Inflammatory macrophage (primary cell): ENCODE measurements at regions not wholly inside any gene's neighbourhood (a gene's known extent, or its start where the extent isn't known, plus 50 kb on each side); places are given as distances from the start of the nearest gene placed in this dataset.
"Not testable (repeated sequence)": the region's sequence is repeated elsewhere in the genome, so short reads cannot be mapped to it uniquely, and the experiment has no call there.

Experiments used
- DNase-seq, 2 donors: peaks; one replicate each; pipeline ENCODE4 v3.0.0-alpha.2; 2020 to 2022

DNA sequence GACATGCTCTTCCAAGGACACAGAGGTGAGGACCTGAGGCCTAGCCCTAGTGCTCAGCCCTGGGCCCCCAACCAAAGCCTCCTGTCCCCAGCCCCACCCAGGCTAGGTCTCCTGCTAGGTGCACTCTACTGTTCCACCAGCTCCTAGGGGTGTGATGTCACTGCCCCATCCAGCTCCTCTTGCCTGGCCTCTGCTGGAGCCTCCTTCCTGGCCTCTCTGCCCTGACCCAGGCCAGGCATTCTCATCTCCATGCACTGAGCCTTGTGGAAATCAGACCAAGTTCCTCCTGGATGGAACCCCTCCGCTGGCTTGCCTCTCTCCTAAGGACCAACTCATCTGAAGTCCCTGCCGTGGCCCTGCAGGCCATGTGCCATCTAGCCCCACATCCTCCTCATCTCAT lies 156.8 kb downstream of the INHBB start:
- no peak for DNase-seq

DNA sequence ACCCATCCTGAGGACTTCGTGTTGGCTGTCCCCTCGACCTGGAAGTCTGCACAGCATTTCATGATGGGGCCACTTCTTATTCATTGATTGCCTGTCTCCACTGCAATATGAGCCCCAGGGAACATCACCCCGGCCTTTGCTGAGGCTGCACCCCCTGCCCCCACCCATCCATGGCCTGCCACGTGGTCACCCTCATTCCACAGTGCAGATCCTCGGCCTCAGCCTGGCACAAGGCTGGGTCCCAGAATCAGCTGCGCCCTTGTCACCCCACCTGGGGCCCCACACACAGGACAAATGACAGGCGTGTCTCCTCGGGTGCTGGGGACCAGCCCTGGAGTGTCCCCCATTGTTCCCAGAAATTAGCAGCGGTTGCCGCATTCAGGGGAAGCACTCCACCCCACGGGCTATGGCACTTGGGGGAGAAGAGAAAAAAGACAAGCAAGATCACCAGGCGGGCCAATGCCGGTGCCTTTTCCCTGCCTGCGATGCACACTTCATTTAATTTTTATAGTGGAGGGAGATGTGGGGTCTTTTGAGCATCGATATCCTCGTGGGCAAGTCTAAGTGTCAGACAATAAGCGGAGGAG lies 157.4 kb downstream of the INHBB start:
- no peak for DNase-seq

DNA sequence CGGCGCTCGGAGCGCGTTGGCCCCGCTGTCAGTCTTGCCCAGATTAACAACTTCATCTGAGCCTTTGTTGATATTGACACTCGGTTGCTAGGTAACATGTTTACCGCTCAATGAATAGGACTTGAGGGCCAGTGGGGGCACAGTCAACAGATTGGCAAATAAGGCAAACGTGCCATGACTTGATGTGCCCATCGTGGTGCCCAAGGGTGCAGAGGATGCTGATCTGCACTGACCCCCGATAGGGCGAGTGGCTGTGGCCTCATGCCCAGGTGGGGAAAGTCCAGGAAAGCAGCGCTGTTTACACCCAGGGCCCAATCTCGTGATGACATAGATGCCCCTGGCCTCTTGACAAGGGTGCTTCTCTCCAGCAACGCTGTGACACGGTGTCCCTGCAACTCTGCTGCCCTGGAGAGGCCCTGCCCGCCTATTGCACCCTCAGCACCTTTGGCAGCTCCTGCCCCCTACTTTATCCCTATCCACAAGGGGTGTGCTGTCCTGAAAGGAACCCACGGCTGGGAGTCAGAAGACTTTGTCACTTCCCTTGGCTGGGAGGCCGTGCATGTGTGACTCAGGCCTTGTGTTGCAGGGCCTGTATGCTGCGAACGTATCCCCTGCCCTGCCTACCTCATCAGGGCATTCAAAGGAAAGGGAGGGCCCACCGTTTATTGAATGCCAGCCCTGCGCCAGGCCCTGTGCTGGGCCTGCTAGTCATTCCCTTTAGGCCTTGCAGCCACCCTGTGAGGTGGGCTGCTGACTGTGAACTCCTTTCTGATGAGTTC lies 158.0 kb downstream of the INHBB start:
- peak in 1 of 2 donors; percentile 7 for DNase-seq

DNA sequence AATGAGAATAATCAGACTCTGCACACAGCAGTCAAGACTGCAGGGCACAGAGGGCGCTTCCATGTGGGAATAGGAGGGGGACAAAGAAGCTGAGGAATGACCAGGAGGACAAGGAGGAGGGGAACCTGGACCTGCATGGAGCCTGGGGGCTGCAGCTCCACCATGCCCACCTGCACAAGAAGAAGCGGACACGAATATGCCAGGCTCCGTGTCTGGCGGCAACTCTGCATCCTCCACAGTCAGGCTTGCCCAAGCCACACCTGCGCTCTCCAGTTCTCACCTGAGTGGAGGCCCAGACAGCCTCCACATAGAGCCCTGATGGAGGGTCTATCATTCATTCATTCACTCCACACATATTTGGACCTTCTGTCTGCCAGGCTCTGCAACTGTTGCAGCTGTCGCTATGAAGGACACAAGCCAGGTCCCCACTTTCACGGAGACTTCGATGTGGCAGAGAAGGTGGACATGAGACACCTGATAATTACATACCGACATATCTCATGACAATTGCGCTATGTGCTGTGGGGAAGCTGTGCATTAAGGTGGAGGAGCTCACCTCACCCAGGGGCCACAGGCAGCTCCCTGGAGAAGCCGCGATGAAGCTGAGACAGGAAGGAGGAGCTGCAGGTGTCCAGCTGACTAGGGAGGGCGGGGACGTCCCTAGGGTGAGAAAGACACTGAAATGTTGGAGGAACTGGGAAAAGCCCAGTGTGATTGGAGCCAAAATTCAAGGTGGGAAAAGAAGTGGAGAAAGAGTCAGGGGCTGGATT lies 159.2 kb downstream of the INHBB start:
- no peak for DNase-seq

DNA sequence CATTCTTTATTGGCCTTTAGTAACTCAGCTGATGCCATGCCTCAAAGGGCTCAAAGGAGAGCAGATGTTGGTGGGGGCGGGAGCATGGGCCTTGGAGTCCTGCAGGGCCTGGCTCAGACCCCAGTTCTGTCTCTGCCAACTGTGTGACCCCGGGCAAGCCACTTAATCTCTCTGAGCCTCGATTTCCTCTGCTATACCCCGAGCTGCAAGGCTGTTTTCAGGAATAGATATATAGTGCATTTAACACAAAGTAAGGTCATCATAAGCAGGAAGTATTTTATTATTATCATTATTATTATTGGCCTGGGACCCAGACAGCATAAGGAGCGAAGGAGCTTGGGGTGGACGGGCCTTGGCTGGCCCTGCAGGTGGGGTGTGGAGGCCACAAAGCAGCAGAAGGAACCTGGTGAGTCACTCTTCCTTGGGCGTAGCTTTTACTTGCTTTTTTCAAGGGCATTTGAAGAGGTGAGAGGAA lies 162.7 kb downstream of the INHBB start:
- DNase-seq: no peak

DNA sequence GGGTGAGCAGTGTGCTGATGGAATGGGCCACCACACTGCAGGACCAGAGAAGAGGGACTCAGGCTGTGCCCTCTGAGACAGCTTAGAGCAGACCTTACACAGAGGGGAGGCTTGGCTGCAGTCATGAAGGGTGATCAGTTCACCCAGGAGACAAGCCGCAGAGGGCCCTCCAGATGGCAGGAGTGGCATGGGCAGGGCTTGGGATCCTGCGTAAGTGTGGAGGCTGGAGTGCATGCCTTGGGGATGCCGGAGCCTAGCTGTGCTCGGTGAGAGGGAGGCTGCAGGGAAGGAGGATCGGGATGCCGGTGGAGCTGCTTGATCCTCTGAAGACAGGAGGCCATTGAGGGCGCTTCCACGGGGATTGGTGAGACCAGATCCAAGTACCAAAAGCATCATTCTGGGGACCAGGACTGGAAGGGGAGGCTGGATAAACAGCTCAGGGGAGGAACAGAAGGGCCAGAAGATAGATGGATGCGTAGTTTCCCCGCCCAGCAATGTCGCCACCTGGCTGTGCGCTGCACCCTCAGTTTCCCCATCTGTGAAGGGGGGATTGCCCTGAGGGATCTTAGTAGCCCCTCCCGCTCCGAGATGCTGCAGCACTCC lies 163.4 kb downstream of the INHBB start:
- DNase-seq: no peak

DNA sequence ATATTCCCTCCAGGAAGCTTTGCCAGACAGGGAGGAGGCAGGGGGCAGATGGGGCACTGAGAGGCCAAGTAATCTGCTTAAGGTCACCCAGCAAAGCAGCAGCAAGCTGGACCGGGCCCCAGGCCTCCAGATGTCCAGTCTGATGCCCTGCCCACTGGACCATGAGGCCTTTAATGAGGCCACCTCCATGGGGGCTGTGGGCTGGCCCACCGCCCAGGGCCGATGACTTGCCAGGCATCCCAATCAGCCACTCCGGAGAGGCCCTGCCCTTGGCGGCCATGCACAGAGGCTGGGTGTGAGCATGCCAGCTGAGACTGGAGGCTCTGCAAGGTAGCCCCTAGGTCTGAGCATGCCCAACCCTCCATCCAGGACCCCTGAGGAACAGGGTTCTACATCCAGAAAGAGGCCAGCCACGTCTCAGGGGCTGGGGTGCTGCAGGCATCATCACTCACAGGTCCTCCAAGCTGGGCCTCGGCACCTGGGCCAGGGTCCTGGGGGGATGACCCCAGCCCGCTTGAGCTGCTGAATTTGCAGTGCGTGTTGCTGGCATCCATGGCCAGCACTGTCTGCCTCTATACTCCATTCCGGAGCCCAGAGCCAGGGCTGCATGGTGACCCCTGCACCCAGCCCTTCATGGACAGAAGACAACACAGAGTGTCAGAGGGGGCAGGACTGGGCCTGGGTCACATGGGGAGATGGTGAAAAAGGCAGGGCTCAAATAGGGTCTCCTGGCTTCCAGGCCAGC lies 164.2 kb downstream of the INHBB start:
- DNase-seq: no peak

DNA sequence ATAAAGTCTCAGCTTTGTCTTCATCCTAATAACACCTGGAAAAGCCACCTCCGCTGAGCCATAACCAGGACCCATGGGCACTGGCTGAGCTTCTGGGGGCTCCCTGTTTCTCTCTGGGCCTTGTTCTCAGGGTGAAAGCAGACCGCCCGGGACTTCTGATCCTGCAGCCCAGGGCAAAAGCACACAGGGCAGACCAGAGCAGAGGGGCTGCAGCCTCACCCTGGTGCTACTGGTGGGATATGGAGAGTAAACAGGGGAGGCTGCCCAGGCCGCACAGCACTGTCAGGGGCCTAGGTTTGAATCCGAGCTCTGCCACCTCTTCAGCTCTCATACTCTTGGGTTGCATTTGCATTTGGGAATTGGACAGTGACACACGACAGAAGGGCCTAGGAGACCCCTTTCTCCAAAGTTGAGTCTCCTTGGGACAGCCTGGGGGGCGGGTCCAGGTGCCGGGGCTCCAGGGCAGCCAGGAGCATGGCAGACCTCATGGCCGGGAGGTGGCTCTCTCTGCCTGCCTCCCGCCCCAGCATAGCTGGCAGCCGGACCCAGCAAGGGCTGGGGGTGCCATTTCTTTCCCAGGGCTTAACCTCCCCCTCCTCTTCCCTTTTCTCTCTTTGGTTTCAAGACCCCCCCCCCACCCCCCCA lies 164.9 kb downstream of the INHBB start:
- no peak for DNase-seq

DNA sequence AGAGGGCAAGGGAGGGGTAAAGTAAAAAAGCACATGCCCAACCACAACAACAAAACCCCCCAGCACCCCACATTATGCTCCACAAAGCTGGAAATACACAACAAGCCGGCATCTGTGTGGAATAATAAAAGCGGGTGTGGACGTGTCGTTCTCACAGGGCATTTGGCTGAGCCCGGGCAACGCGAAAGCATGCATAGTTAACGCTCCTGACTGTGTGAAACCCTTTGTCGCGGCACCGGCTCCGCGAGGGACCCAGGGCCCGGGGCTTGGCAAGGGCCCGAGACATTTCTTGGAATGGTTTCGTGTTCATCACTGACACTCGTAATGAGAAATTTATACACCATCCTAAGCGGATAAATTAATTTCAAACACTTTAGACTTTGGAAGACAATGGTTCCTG lies 165.6 kb downstream of the INHBB start:
- no peak for DNase-seq

DNA sequence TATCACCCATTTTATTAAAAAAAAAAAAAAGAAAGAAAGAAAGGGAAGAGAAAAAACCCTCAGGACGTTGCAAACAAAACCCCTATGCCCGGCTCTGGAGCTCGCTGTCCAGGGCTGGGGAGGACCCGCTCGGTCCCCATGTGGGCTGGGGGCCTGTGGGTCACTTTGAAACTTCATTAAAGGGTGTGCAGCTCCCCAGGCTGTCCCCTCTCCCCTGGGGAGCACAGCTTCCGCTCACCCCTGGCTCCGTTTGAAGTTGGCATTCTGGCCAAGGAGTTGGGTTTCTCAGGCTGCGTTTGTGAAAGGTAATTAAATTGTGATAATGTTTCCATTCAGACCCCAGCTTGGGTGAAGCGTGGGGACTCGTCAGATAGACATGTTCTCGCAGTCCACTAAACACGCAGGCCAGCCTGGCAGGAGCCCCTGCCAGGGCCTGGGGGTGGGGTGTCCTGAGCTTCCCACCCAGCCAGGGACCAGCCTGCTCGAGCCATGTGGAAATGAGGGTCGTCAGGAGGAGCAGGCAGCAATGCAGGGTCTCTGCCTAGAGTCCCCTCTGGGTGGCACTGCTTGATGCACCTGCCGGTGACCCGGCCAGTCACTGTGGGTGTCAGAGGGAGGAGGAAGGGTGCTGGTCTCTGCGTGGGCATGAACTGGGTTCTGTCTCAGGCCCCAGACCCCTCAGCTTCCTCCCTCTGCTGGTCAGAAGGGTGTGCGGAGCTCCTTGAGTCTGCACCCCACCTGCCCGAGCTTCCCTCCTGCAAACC lies 166.2 kb downstream of the INHBB start:
- DNase-seq: no peak

DNA sequence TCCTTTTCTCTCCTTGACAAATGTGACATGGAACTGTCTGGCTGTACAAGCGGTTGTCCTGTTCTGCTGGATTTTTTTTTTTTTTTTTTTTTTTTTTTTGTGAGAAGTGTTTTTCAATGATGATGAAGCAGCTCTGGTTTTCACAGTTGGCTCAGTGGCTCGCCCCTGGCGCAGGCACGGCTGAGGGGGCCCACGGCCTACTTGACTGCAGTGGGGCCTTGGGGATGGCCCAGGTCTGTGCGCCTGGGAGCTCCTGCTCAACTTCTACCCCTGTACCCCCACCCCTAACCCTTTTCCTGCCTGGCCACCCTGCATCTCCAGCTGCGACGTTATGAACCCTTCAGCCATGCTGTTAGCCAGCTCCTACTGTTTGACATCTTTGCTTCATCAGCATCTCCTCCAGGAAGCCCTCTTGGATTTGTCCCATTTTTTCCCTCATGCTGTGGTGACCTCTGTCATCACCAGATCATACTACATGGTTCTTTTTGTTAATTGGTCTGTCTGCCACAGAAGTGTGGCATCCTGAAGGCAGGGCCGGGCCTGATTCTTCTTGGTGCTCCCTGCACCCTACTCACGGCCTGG lies 167.9 kb downstream of the INHBB start:
- DNase-seq: no peak

DNA sequence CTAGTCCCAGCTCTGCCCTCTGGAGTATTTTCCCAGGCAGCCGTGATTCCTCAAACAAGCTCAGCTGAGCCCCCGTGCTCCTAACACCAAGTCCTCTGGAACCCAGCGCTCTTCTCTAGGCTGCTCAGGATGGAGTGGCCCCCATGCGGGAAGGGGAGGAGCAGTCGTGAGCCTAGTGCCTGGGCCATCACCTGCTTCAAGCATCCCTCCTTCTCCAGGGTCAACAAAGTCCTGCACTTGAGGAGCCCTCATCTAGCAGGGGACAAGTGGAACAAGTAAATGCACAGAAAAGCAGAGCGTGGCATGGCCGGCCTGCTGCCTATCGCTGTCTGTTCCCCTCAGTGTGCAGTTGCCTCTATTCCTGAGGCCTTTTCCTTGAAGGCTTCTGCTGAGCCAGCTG lies 168.6 kb downstream of the INHBB start:
- DNase-seq: no peak

DNA sequence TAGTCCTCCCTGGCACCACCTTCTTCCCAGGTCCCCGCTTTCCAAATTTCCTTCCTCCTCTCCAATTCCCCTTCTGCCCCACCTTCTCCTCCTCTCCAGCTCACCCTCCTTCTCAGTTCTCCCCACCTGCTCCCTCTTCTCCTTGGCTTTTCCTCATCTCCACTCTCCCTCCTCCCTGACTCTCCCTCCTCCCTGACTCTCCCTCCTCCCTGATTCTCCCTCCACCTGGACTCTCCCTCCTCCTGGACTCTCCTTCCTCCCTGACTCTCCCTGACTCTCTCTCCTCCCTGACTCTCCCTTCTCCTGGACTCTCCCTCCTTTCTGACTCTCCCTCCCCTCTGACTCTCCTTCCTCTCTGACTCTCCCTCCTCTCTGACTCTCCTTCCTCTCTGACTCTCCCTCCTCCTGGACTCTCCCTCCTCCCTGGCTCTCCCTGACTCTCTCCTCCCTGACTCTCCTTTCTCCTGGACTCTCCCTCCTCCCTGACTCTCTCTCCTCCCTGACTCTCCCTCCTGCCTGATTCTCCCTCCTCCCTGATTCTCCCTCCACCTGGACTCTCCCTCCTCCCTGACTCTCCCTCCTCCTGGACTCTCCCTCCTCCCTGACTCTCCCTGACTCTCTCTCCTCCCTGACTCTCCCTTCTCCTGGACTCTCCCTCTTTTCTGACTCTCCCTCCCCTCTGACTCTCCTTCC lies 169.3 kb downstream of the INHBB start:
- DNase-seq: not testable (repeated sequence)

DNA sequence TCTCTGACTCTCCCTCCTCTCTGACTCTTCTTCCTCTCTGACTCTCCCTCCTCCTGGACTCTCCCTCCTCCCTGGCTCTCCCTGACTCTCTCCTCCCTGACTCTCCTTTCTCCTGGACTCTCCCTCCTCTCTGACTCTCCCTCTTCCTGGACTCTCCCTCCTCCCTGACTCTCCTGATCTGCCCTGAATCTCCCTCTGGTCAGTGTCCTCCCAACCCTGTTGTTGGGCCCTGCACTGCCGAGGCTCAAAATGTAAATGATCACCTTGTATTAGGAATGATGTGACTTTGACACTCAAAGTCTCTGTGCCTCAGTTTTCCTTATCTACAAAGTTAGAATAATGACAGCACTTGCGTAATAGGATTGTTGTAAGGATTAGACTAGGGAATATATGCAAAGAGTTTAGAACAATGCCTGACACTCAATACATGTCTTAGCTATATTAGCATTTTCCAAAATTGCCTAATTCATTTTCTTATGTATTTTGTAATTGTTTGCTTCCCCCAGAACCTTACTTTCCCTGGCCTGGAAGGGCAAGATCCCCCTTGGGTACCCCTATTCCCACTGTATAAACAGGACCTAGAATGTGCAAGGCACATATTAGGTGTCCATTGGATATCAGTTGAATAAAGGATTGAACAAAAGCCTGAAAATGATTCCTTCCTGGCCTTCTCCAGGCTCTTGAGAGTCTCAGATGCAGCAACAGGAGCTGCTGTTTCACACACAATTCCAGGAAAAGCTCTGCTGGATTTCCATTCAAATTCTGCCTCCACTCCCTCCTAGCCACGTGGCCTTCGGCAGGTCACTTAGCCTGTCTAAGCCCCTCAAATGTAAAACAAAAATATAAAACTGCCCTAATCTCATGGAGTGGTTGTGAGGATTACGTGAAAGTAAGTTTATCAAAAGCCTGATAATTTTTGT lies 170.1 kb downstream of the INHBB start:
- no peak for DNase-seq

DNA sequence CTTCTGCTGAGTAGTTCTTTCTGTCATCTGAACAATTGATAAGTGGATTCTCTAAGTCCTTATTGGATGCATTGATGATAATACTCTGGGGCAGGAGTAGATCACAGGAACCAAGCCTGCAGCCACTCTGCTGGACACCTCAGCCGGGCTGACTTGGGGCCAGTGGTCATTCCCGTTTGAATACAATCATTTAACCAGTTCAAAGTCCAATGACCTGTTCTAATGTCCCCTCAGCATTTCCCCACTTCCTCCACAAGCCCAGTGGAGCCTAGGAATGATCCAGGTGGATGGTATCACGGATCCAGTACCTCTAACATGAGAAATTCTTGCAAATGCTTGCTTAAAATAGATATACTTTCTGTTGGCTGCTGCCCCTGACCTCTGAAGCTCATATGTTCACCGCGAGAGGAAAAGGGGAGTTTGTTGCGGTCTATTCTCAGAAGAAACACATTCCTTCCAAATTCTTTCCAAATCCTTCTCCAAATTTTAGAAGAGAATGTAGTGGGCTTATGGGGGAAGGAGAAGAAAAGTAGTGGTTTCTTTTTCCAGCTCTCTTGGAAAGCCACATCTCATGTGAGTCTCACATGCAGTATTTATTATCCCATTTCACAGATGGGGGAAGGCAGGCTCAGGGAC lies 170.9 kb downstream of the INHBB start:
- no peak for DNase-seq

DNA sequence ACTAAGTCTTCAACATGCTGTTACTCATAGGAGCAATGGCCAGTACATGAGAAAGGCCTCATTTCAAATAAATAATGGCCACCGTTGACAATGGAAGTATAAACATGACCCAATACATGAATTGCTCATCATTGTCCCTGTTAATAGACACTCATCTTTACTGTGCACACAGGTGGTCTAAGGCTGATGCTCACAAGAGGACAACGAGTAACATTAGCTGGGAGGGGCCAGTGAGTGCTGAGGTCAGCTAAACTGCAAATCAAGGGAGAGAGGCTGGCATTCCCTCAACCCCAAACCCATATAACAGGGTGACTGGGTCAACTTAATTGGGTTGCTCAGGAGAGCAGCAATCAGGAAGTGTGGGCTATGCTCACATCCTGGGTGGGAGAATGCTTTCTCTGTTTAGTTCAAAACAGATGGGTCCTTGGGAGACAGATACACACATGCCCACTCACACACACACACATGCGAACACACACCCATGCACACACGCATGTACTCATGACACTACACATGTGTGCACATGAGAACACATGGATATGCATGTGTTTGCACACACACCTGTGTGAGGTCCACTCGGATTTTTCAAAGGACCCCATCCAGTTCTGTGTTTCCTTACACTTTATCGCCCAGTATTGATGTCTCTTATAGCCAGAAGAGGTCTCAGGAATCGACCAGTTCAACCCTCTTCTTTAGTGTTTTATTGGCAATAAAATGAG lies 172.0 kb downstream of the INHBB start:
- DNase-seq: no peak

DNA sequence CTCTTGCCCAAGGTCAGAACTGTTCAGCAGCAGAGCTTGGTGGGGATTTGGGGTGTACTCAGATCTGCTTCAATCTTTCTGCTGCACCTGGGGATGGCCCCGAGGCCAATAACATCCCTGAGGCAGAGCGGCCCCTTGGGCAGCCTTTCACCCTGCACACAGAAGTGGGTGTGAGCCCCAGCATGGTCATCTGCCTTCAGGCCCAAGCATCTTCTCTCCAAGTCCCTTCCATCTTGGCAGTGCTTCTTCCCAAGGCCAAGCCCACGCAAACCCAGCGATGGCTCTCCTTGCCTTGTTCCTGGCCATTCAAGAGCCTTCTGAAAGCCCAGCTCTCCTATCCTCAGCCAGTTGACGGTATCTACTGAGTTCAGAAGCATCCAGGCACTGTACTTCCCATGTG lies 172.9 kb downstream of the INHBB start:
- DNase-seq: no peak

DNA sequence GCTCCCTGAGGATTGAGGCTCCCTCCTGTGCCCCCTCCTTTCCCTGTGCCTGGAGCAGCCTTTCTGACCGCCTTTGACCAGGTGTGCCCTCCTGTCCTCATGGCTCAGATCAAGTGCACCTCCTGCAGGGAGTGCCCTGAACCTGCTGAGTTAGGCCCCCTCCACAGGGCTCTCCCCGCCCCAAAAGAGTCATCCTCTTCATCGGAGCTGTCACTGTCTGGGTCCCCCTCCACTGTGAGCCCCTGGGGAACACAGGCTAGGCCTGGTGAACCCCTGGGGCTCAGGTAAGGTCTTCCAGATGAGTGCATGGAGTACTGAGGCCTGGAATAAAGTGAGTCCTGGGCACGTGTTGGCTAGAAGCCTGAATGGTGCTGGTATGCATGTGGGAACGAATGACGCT lies 173.5 kb downstream of the INHBB start:
- no peak for DNase-seq
